Progenitor cell of endocrine pancreas (in vitro differentiated cells): ENCODE measurements at regions not wholly inside any gene's neighbourhood (a gene's known extent, or its start where the extent isn't known, plus 50 kb on each side); places are given as distances from the start of the nearest gene placed in this dataset.
A peak's percentile ranks its signal among the peaks of the same experiment; 100 is the strongest.

Source experiments
- DNase-seq: peaks from one replicate; pipeline ENCODE4 v3.0.0; 2021; ENCODE audit warnings: low spot score; ENCODE audit not compliant: unreplicated experiment
- H3K27ac Mint-ChIP-seq: 2 replicates; pipeline ENCODE4 v1.8.0; 2021; ENCODE audit warnings: mild to moderate bottlenecking, moderate library complexity, mixed read lengths
- H3K27me3 Mint-ChIP-seq: 2 replicates; pipeline ENCODE4 v1.8.0; 2021; ENCODE audit warnings: mixed read lengths
- H3K36me3 Mint-ChIP-seq: 2 replicates; pipeline ENCODE4 v1.8.0; 2022; ENCODE audit warnings: mixed read lengths; ENCODE audit not compliant: insufficient read depth
- H3K4me1 Mint-ChIP-seq: 2 replicates; pipeline ENCODE4 v1.8.0; 2021; ENCODE audit warnings: low read depth, mixed read lengths
- H3K4me3 Mint-ChIP-seq: 2 replicates; pipeline ENCODE4 v1.8.0; 2021; ENCODE audit warnings: low read depth, mild to moderate bottlenecking, moderate library complexity, mixed read lengths
- H3K9me3 Mint-ChIP-seq: 2 replicates; pipeline ENCODE4 v1.8.0; 2021; ENCODE audit warnings: low read depth, mixed read lengths
- TF ChIP-seq, protein P1 (sequence below): fragments of 200-600 bp; sonication (generic); IDR thresholded peaks from one replicate; pipeline ENCODE4 v1.5.0; 2021; ENCODE audit warnings: antibody characterized with exemption, mild to moderate bottlenecking; ENCODE audit not compliant: unreplicated experiment

DNA sequence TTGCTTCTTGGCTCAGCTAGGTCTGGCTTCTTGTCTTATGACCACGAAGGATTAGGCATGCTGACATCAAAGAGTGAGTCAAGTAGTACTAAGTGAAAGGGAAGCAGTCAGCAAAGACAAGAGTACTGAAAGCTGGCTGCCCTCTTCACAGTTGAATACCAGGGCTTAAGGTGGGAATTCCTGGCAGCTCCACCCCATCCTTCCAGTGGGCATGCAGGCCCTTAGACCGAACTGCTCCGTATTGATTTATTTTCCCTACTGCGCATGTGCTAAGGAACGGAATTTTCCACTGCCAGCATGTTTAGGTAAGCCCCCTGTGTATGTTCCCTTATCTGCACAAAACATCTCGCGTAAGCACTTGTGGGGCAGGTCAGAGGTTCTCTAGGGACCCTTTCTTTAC lies 2320.1 kb downstream of the ARAP2 start:
- Mint-ChIP-seq H3K9me3 (peaks cover 8% of the 10 kb centered on the region), H3K27ac (no peak overlapping the region), H3K27me3 (no peaks in the 10 kb centered on the region), H3K36me3 (no peaks in the 10 kb centered on the region), H3K4me1 (peaks cover 5% of the 10 kb centered on the region), H3K4me3 (no peak overlapping the region)
- no peak for DNase-seq
- TF ChIP-seq, protein P1, sequence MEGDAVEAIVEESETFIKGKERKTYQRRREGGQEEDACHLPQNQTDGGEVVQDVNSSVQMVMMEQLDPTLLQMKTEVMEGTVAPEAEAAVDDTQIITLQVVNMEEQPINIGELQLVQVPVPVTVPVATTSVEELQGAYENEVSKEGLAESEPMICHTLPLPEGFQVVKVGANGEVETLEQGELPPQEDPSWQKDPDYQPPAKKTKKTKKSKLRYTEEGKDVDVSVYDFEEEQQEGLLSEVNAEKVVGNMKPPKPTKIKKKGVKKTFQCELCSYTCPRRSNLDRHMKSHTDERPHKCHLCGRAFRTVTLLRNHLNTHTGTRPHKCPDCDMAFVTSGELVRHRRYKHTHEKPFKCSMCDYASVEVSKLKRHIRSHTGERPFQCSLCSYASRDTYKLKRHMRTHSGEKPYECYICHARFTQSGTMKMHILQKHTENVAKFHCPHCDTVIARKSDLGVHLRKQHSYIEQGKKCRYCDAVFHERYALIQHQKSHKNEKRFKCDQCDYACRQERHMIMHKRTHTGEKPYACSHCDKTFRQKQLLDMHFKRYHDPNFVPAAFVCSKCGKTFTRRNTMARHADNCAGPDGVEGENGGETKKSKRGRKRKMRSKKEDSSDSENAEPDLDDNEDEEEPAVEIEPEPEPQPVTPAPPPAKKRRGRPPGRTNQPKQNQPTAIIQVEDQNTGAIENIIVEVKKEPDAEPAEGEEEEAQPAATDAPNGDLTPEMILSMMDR: no peak

DNA sequence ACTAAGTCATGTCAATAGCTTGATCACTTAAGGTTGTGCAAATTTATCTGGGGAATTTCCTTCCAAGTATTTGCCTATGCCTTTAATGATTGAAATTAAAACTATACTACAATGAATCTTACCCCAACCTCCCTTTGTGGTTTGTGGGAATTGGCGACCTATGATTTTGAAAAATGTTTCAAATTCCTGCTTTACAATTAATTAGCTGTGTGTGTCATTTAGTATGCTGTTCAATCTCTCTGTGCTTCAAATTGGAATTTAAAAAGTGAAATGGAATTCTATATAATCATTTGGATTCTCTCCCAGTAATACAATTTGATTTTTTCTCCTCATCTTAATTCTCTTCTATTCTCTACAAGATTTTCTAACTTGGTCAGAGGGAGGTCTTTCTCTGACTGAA lies 2319.5 kb downstream of the ARAP2 start:
- no peak overlapping the region for H3K4me3 Mint-ChIP-seq
- peaks cover 5% of the 10 kb centered on the region for H3K9me3 Mint-ChIP-seq
- no peaks in the 10 kb centered on the region for H3K27me3 Mint-ChIP-seq
- TF ChIP-seq, protein P1: no peak
- H3K4me1 Mint-ChIP-seq: peaks cover 5% of the 10 kb centered on the region
- H3K36me3 Mint-ChIP-seq: no peaks in the 10 kb centered on the region
- H3K27ac Mint-ChIP-seq: peak overlapping the region; percentile 27
- no peak for DNase-seq

DNA sequence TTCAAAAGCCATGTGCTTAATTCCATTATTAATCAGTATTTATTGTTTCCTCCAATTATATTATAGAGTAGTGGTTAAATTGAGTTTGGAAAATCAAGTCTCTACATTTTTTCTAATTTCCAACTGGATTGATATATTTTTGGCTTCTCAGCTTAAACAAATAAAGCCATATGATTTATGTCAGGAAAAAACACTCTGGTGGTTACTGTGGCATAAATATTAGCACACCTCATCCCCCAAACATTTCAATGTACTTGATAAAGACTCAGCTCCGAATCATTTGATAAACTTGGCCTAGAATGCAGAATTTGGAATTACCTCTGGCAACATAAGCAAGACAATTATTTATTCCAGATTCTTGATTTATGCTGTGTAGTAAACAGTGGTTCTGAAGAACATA lies 2313.8 kb downstream of the ARAP2 start:
- peaks cover 3% of the 10 kb centered on the region for H3K9me3 Mint-ChIP-seq
- no peak overlapping the region for H3K4me3 Mint-ChIP-seq
- no peak for DNase-seq
- no peaks in the 10 kb centered on the region for H3K27me3 Mint-ChIP-seq
- no peak overlapping the region for H3K27ac Mint-ChIP-seq
- peaks cover 7% of the 10 kb centered on the region for H3K4me1 Mint-ChIP-seq
- no peaks in the 10 kb centered on the region for H3K36me3 Mint-ChIP-seq
- TF ChIP-seq, protein P1: no peak

DNA sequence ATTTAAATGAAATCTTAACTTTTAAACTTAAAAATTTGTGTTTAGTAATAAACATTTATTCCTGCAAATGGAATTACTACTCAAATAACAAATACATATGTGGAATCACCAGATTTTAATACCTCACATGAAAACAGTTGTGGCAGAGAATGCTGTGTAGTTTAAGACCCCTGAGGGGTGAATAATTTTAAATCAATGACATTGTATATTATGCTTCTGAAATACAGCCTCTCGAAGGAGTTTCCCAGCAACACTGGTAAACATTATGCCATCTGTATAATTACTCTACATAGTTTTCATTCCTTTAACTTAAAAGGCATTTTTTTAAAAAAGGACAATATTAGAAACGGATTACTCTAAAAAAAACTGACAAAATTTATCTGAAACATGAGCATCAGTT lies 2313.3 kb downstream of the ARAP2 start:
- TF ChIP-seq, protein P1: no peak
- H3K36me3 Mint-ChIP-seq: no peaks in the 10 kb centered on the region
- no peak for DNase-seq

DNA sequence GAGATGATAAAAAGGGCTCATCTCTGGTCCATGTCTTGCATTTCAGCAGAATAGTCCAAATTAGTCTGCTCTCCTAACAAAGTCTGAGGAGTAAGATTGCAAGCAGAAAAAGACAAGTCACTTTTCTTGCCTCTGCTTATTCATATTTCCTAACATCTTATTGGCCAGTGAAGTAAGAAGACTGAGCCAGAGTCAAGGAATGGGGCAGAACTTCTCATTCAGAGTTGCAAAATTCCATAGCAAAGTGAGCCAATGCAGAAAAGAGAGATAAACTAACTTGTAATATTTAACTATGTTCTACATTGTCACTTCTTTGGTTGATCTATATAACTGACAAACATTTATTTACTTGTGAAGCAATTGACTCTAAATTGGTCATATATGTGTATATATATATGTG lies 2304.0 kb downstream of the ARAP2 start:
- Mint-ChIP-seq H3K36me3 (no peaks in the 10 kb centered on the region), H3K4me3 (no peak overlapping the region), H3K27ac (no peak overlapping the region), H3K9me3 (peaks cover 3% of the 10 kb centered on the region), H3K27me3 (no peaks in the 10 kb centered on the region), H3K4me1 (no peaks in the 10 kb centered on the region)
- TF ChIP-seq, protein P1: no peak
- no peak for DNase-seq

More for the DNA sequence above, 2313.3 kb downstream of the ARAP2 start:
- H3K27me3 Mint-ChIP-seq: no peaks in the 10 kb centered on the region
- peaks cover 7% of the 10 kb centered on the region for H3K4me1 Mint-ChIP-seq
- H3K4me3 Mint-ChIP-seq: no peak overlapping the region
- H3K27ac Mint-ChIP-seq: no peak overlapping the region
- H3K9me3 Mint-ChIP-seq: peaks cover 3% of the 10 kb centered on the region
